HCT116 (cell line): ENCODE measurements at regions not wholly inside any gene's neighbourhood (a gene's known extent, or its start where the extent isn't known, plus 50 kb on each side); places are given as distances from the start of the nearest gene placed in this dataset.

Experiments
- ELF1 ChIP-seq: IDR thresholded peaks from 2 replicates; pipeline ENCODE4 v1.6.1; 2012; ENCODE audit warnings: low read depth, borderline replicate concordance
- EZH2 ChIP-seq: fragments of 200-600 bp; sonication (generic); IDR thresholded peaks from 2 replicates; pipeline ENCODE4 v1.6.1; 2017; ENCODE audit warnings: antibody characterized with exemption, mixed run types
- EZH2phosphoT487 ChIP-seq: fragments of 200-600 bp; IDR thresholded peaks from 2 replicates; pipeline ENCODE4 v1.6.1; 2018; ENCODE audit warnings: antibody characterized with exemption, borderline replicate concordance
- FOSL1 ChIP-seq: IDR thresholded peaks from 2 replicates; pipeline ENCODE4 v1.6.1; 2012; ENCODE audit warnings: low read depth
- POLR2A ChIP-seq: IDR thresholded peaks from 2 replicates; pipeline ENCODE4 v1.7.0; 2011; ENCODE audit warnings: borderline replicate concordance; ENCODE audit not compliant: insufficient read depth, insufficient read length; ENCODE audit errors: extremely low read depth
- POLR2AphosphoS5 ChIP-seq: IDR thresholded peaks from 2 replicates; pipeline ENCODE4 v1.6.1; 2011; ENCODE audit warnings: mild to moderate bottlenecking, low read depth, low read length, moderate library complexity
- RAD21 ChIP-seq: IDR thresholded peaks from 2 replicates; pipeline ENCODE4 v1.6.1; 2012; ENCODE audit warnings: low read depth, mild to moderate bottlenecking
- SIN3A ChIP-seq: IDR thresholded peaks from 2 replicates; pipeline ENCODE4 v1.6.1; 2012; ENCODE audit warnings: low read depth
- SP1 ChIP-seq: IDR thresholded peaks from 2 replicates; pipeline ENCODE4 v1.6.1; 2012; ENCODE audit warnings: low read depth
- ZNF274 ChIP-seq: fragments of 200-500 bp; sonication (Bioruptor generic); IDR thresholded peaks from 2 replicates; pipeline ENCODE4 v1.6.1; 2014; ENCODE audit warnings: mild to moderate bottlenecking, low read depth, low read length, inconsistent platforms
- TF ChIP-seq, protein P1 (sequence below): IDR thresholded peaks from 2 replicates; pipeline ENCODE4 v1.6.1; 2012
- TF ChIP-seq, protein P2 (sequence below), 3 experiments: fragments of 200-600 bp in 1 of 3; sonication (generic) in 1 of 3; IDR thresholded peaks in 2 of 3; conservative IDR thresholded peaks in 1 of 3; 2 replicates each; pipeline ENCODE4 v1.5.1; 2012 to 2017; ENCODE audit warnings: low read depth in 2 of 3, low read length in 2 of 3, antibody characterized with exemption in 1 of 3, borderline replicate concordance in 1 of 3, control low read depth in 1 of 3, mild to moderate bottlenecking in 1 of 3, mixed read lengths in 1 of 3, mixed run types in 1 of 3, moderate library complexity in 1 of 3; ENCODE audit not compliant: insufficient read depth in 1 of 3
- TF ChIP-seq, protein P3 (sequence below): IDR thresholded peaks from 2 replicates; pipeline ENCODE4 v1.6.1; 2012; ENCODE audit warnings: low read depth
- TF ChIP-seq, protein P4 (sequence below): IDR thresholded peaks from 2 replicates; pipeline ENCODE4 v1.6.1; 2011; ENCODE audit warnings: mild to moderate bottlenecking, low read length, moderate library complexity; ENCODE audit not compliant: insufficient replicate concordance; ENCODE audit errors: extremely low read depth

DNA sequence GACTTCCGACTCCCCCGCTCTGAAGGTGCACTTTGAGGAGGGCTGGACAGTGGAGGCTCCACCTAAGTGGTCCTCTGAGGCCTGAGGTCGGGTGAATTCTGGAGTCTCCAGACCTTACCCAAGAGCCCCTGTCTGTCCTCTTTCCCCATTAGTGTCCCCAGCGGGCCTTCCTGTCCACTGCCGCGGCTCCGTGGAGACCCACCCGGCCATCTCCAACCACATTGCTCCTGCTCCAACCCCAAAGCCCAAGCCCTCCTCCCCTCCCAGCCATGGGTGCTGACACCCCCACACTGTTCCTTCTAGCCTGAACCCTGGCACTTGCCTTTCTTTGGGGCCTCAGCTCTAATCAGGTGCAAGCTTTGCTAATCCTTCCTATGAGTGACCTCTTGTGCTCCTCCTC is 283.1 kb upstream of the TNRC6C start:
- TF ChIP-seq POLR2AphosphoS5, result no peak
- TF ChIP-seq, protein P1, sequence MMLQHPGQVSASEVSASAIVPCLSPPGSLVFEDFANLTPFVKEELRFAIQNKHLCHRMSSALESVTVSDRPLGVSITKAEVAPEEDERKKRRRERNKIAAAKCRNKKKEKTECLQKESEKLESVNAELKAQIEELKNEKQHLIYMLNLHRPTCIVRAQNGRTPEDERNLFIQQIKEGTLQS, result no peak
- TF ChIP-seq, protein P2, sequence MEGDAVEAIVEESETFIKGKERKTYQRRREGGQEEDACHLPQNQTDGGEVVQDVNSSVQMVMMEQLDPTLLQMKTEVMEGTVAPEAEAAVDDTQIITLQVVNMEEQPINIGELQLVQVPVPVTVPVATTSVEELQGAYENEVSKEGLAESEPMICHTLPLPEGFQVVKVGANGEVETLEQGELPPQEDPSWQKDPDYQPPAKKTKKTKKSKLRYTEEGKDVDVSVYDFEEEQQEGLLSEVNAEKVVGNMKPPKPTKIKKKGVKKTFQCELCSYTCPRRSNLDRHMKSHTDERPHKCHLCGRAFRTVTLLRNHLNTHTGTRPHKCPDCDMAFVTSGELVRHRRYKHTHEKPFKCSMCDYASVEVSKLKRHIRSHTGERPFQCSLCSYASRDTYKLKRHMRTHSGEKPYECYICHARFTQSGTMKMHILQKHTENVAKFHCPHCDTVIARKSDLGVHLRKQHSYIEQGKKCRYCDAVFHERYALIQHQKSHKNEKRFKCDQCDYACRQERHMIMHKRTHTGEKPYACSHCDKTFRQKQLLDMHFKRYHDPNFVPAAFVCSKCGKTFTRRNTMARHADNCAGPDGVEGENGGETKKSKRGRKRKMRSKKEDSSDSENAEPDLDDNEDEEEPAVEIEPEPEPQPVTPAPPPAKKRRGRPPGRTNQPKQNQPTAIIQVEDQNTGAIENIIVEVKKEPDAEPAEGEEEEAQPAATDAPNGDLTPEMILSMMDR (IDR thresholded peaks at IDR 0.05 in 2 of 3, conservative IDR thresholded peaks at IDR 0.05 in 1 of 3; ENCODE audit: borderline replicate concordance in 1 of 3, insufficient read depth in 1 of 3, low read depth in 2 of 3, low read length in 2 of 3), result no peak
- TF ChIP-seq SP1, result no peak
- no peak for TF ChIP-seq EZH2phosphoT487
- no peak for TF ChIP-seq FOSL1
- no peak for TF ChIP-seq POLR2A
- TF ChIP-seq ZNF274, result no peak
- no peak for TF ChIP-seq EZH2
- TF ChIP-seq SIN3A, result no peak
- TF ChIP-seq ELF1, result no peak
- TF ChIP-seq RAD21, result no peak
- TF ChIP-seq, protein P3, sequence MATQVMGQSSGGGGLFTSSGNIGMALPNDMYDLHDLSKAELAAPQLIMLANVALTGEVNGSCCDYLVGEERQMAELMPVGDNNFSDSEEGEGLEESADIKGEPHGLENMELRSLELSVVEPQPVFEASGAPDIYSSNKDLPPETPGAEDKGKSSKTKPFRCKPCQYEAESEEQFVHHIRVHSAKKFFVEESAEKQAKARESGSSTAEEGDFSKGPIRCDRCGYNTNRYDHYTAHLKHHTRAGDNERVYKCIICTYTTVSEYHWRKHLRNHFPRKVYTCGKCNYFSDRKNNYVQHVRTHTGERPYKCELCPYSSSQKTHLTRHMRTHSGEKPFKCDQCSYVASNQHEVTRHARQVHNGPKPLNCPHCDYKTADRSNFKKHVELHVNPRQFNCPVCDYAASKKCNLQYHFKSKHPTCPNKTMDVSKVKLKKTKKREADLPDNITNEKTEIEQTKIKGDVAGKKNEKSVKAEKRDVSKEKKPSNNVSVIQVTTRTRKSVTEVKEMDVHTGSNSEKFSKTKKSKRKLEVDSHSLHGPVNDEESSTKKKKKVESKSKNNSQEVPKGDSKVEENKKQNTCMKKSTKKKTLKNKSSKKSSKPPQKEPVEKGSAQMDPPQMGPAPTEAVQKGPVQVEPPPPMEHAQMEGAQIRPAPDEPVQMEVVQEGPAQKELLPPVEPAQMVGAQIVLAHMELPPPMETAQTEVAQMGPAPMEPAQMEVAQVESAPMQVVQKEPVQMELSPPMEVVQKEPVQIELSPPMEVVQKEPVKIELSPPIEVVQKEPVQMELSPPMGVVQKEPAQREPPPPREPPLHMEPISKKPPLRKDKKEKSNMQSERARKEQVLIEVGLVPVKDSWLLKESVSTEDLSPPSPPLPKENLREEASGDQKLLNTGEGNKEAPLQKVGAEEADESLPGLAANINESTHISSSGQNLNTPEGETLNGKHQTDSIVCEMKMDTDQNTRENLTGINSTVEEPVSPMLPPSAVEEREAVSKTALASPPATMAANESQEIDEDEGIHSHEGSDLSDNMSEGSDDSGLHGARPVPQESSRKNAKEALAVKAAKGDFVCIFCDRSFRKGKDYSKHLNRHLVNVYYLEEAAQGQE, result no peak
- TF ChIP-seq, protein P4, sequence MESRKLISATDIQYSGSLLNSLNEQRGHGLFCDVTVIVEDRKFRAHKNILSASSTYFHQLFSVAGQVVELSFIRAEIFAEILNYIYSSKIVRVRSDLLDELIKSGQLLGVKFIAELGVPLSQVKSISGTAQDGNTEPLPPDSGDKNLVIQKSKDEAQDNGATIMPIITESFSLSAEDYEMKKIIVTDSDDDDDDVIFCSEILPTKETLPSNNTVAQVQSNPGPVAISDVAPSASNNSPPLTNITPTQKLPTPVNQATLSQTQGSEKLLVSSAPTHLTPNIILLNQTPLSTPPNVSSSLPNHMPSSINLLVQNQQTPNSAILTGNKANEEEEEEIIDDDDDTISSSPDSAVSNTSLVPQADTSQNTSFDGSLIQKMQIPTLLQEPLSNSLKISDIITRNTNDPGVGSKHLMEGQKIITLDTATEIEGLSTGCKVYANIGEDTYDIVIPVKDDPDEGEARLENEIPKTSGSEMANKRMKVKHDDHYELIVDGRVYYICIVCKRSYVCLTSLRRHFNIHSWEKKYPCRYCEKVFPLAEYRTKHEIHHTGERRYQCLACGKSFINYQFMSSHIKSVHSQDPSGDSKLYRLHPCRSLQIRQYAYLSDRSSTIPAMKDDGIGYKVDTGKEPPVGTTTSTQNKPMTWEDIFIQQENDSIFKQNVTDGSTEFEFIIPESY, result no peak
